NCI-H2171 (cell line): ENCODE measurements at regions not wholly inside any gene's neighbourhood (a gene's known extent, or its start where the extent isn't known, plus 50 kb on each side); places are given as distances from the start of the nearest gene placed in this dataset.
"Not testable (repeated sequence)": the region's sequence is repeated elsewhere in the genome, so short reads cannot be mapped to it uniquely, and the experiment has no call there.

Source experiments
- DNase-seq: peaks from one replicate; lab custom pipeline; 2025; lab: John Stamatoyannopoulos, UW

DNA sequence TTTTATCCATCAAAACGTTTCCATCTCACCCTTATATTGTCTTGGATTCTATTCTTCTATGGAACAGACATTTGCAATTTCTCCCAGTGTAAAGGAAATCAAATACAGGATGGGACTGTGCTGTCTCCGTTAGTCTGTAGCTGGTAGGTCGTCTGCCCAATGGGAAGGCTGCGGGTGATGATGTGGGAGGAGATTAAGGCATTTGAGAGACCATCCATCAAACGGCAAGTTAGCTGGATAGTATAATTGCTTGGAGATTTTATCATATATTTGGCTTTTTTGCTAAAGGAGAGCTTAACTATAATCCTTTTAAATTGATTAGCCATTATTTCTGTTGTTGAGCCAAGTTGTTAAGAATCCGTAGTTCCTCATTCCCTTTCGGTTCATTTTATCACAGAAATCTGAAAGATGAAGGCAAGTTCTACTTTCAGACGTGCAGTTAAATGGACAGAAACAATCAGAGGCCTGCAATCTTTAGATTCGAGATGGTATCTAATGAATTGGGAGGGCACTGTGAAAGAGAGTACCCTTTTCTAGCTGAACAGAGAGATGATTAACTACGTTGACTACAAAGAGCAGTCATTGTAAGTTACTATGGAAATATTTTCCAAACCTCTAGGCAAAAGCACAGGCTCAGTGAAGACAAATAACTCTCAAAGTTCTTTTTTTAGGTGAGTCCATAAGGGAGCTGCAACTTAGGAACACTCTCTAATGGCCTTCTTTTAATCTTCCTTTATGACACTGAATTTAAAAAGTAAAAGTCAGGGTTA, 253.3 kb upstream of the KIAA1217 start:
- no peak for DNase-seq

- no peak for DNase-seq
These were observed 243.8 kb upstream of the KIAA1217 start for GRCh38 chr10:23965123-23965522.

GRCh38 chr10:23965880-23966279, 243.1 kb upstream of the KIAA1217 start:
- DNase-seq: no peak

GRCh38 chr10:23966504-23967051, 242.4 kb upstream of the KIAA1217 start:
- DNase-seq: no peak

DNA sequence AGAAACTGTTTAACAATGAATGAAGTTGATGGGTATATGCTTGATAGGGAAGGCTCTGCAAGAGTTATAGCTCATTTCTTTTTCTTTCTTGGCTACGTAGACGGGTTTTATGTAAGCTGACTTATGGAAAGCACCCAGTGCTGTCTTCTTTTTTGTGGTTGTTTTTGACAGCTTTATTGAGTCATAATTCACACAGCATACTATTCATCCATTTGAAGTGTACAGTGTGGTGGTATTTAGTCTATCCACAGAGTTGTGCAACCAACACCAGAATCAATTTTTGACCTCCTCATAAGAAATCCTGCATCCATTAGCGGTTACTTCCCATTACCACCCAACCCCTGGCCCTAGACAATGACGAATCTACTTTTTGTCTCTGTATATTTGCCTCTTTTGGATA, 240.6 kb upstream of the KIAA1217 start:
- no peak for DNase-seq

- no peak for DNase-seq
These were observed 234.1 kb upstream of the KIAA1217 start for GRCh38 chr10:23974746-23975272.

GRCh38 chr10:23975431-23975830, 233.5 kb upstream of the KIAA1217 start:
- no peak for DNase-seq

DNA sequence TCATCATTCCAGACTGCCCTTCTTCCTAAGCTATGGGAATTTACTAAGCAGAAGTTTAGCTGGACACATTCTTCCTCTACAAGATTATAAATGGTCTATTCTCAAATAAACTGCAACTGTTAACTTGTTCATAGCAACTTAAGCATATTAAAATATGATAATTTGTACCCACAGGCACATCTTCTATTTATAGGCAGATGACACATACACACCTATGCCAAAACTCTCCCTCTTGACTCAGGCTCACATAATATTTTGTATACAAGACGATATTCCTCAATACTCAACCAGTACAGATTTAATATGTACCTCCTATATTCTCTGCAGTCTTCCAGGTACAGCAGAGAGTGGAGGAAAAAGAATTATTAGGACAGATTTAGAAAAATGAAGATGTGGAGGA, 232.7 kb upstream of the KIAA1217 start:
- DNase-seq: no peak

DNA sequence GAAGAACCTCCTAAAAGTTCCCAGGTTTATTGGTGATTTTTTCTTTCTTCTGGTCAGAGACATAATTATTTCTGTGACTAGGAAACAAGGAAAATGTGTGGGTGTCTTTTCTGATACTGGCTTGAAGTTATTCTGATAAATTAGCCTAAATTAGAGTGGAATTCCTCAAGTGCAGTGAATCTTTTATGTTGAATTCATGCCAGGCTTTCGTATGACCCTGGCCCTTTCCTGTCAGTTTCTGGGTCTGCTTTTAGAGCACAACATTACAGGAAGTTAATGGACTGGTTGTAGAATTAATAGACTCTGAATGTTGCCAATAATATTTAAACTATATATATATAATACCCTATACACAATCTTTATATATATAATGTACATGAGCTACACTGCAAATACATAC, 230.6 kb upstream of the KIAA1217 start:
- no peak for DNase-seq

DNA sequence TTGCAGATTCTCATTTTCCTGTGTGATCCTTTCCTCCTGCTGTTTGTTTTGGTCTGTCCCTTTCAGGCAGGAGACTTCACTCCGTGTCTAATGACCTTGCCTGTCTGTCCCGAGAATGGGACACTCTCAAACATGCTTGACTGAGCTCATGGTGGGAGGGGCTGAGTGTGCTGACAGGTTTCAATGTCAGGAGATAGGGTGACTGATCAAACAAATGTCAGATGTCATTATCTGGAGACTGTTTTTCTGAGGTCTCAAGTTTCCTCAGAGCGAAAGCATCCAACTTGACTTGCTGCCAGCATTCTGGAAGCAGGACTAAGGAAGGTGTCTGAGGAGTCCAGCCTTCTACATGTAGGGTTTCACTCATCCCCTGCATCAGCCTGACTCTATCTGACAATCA, 228.8 kb upstream of the KIAA1217 start:
- peak; percentile 71 for DNase-seq

GRCh38 chr10:23981520-23982309, 227.2 kb upstream of the KIAA1217 start:
- DNase-seq: no peak

GRCh38 chr10:23984405-23984804, 224.5 kb upstream of the KIAA1217 start:
- DNase-seq: not testable (repeated sequence)

- no peak for DNase-seq
These were observed 220.9 kb upstream of the KIAA1217 start for GRCh38 chr10:23988006-23988405.

DNA sequence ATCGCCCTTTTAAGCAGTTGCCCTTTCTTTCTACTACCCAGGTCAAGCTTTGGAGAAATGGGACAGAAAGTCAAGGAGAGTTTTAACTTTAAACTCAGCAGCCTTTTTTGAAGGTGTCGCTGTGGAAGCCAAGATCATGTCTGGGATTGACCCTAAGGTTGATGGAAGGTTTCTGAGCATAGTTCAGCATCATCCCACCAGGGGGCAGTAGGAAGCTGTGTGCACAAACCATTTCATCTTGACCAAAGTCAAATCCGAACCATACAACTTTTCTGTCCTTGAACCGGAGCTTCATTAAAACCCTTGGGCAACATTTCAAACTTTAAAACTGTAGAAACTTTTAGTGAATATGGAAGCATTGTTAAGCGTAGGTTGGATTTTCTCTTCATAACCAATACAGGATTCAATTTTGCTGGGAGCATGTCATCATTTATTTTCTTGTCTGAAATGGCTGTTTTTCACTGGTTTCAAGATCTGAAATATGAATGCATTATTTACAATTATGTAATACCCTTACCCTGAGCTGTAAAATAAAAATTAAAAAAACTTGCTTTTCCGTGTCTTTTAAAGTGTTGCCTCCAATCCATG, 214.4 kb upstream of the KIAA1217 start:
- DNase-seq: no peak

DNA sequence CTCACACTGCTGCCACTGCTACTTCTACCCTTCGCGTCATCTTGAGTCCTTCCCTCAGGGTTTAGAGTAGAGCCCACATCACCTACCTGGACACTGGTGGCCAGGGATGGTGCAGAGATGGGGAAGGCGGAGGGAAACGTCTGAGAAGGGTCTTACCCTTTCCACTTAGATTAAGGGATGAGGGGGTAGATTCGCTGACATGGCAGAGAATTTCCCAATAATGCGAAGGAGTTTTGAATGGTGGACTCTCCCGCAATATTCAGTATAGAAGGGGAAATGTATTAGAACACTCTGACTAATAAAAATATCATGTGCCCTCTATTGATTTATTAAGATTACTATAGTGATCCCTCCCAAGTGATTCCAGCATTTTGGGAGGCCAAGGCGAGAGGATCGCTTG, 209.5 kb upstream of the KIAA1217 start:
- DNase-seq: no peak

GRCh38 chr10:24000271-24000813, 208.6 kb upstream of the KIAA1217 start:
- DNase-seq: no peak

- no peak for DNase-seq
These were observed 202.2 kb upstream of the KIAA1217 start for GRCh38 chr10:24006741-24007140.

DNA sequence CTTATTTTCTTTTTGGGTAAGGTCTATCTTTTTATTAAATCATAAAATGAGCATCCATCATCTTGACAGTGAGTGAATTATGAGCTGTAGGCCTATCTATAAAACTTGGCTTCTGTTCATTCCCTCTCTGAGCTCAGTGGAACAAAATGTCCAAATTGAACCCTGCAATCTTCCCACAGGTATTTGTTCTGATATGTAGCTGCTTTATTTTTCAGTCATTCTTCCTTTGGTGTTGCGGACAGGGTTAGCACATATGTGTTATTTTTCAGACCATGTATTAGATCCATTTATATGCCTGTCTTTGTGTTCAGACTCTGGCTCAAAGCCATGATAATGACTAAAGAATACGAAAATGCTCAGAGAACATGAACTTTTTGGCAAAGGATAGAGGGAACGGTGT, 201.6 kb upstream of the KIAA1217 start:
- DNase-seq: no peak

- DNase-seq: no peak
These were observed 200.5 kb upstream of the KIAA1217 start for GRCh38 chr10:24008164-24009091.

DNA sequence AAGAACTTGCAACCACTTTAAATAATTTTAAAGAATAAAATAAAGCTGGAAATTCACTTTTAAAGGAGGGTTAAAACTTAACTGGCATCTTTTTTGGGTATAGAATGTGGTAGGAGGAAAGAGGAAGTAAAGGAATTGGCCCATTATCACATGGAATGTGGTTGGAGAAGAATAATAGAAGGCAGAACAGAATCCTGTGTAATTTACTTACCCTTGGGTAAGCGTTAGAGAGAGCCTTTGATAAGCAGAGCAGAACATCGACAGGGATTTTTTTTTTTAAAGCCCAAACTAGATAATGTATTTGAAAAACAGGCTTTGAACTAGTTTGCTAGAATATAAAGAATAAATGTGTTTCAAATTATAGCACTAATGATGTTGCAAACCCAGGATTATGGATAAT, 199.8 kb upstream of the KIAA1217 start:
- no peak for DNase-seq

GRCh38 chr10:24009736-24010135, 199.2 kb upstream of the KIAA1217 start:
- DNase-seq: no peak
